Astrocyte (in vitro differentiated cells and primary cell): ENCODE measurements at regions not wholly inside any gene's neighbourhood (a gene's known extent, or its start where the extent isn't known, plus 50 kb on each side); places are given as distances from the start of the nearest gene placed in this dataset.

Experiments used
- CTCF ChIP-seq: IDR thresholded peaks from 2 replicates; pipeline ENCODE4 v1.5.1; 2011; ENCODE audit warnings: low read depth, mild to moderate bottlenecking, inconsistent platforms, low read length, moderate library complexity; ENCODE audit not compliant: insufficient read depth
- EZH2 ChIP-seq: IDR thresholded peaks from 2 replicates; pipeline ENCODE4 v1.6.1; 2012; ENCODE audit warnings: mild to moderate bottlenecking, low read length, inconsistent platforms; ENCODE audit not compliant: insufficient read depth

- TF ChIP-seq EZH2 = no peak
- no peak for TF ChIP-seq CTCF
These were observed 547.2 kb upstream of the MAN1A1 start for GRCh38 chr6:119896806-119897205.
